WTC11 (cell line): ENCODE measurements at regions not wholly inside any gene's neighbourhood (a gene's known extent, or its start where the extent isn't known, plus 50 kb on each side); places are given as distances from the start of the nearest gene placed in this dataset.

Experiments
- ATAC-seq: fragments of 200-7000 bp; cut with Tn5 transposase; 2 replicates; pipeline ENCODE4 v1.10.0; 2021; ENCODE audit warnings: mild to moderate bottlenecking, moderate library complexity
- CTCF ChIA-PET: fragments of 300-600 bp; sonication (Branson Sonifier 250); formaldehyde crosslinking; loops from one replicate; lab custom pipeline; 2021; ENCODE audit warnings: antibody characterized with exemption; lab: Charles Lee
- POLR2A ChIA-PET: fragments of 350-600 bp; sonication (Branson Sonifier 250); formaldehyde crosslinking; loops from one replicate; lab custom pipeline; 2021; ENCODE audit warnings: antibody characterized with exemption; lab: Charles Lee
- DNase-seq: peaks from one replicate; pipeline ENCODE4 v3.0.0; 2021; ENCODE audit warnings: low spot score
- H3K27ac Mint-ChIP-seq: 2 replicates; pipeline ENCODE4 v1.8.0; 2021; ENCODE audit warnings: mixed read lengths
- H3K27me3 Mint-ChIP-seq: 2 replicates; pipeline ENCODE4 v1.8.0; 2021; ENCODE audit warnings: low read depth, mild to moderate bottlenecking, moderate library complexity, mixed read lengths
- H3K36me3 Mint-ChIP-seq: 2 replicates; pipeline ENCODE4 v1.8.0; 2021; ENCODE audit warnings: mixed read lengths
- H3K4me1 Mint-ChIP-seq: 2 replicates; pipeline ENCODE4 v1.8.0; 2022; ENCODE audit warnings: mixed read lengths
- H3K4me3 Mint-ChIP-seq: 2 replicates; pipeline ENCODE4 v1.8.0; 2021; ENCODE audit warnings: mild to moderate bottlenecking, moderate library complexity, mixed read lengths
- H3K9me3 Mint-ChIP-seq: 2 replicates; pipeline ENCODE4 v1.8.0; 2021; ENCODE audit warnings: mixed read lengths
- AR ChIP-seq: fragments of 250-450 bp; sonication (Bioruptor Pico); IDR thresholded peaks from 2 replicates; pipeline ENCODE4 v1.9.0; 2021; ENCODE audit warnings: mild to moderate bottlenecking
- ATF1 ChIP-seq: sonication (generic); formaldehyde crosslinking; IDR thresholded peaks from 2 replicates; pipeline ENCODE4 v1.8.1; 2023; ENCODE audit warnings: mild to moderate bottlenecking, moderate library complexity, missing genetic modification reagents
- ATF2 ChIP-seq: sonication (generic); formaldehyde crosslinking; IDR thresholded peaks from 2 replicates; pipeline ENCODE4 v1.8.1; 2022; ENCODE audit warnings: low read depth, missing genetic modification reagents, borderline replicate concordance
- CBFB ChIP-seq: sonication (generic); formaldehyde crosslinking; IDR thresholded peaks from 2 replicates; pipeline ENCODE4 v1.8.1; 2022; ENCODE audit warnings: mild to moderate bottlenecking, low read depth, missing genetic modification reagents
- E2F5 ChIP-seq: sonication (generic); formaldehyde crosslinking; IDR thresholded peaks from 2 replicates; pipeline ENCODE4 v1.8.1; 2022; ENCODE audit warnings: mild to moderate bottlenecking, moderate library complexity, missing genetic modification reagents
- GABPB1 ChIP-seq: sonication (generic); formaldehyde crosslinking; IDR thresholded peaks from 2 replicates; pipeline ENCODE4 v1.8.1; 2023; ENCODE audit warnings: mild to moderate bottlenecking, missing genetic modification reagents
- NFYB ChIP-seq: sonication (generic); formaldehyde crosslinking; conservative IDR thresholded peaks from 2 replicates; pipeline ENCODE4 v1.8.0; 2022; ENCODE audit warnings: low read depth, missing genetic modification reagents
- NR1H2 ChIP-seq: sonication (generic); formaldehyde crosslinking; IDR thresholded peaks from 2 replicates; pipeline ENCODE4 v1.9.0; 2021; ENCODE audit warnings: mild to moderate bottlenecking, moderate library complexity, missing genetic modification reagents
- NR3C1 ChIP-seq: sonication (generic); formaldehyde crosslinking; conservative IDR thresholded peaks from 2 replicates; pipeline ENCODE4 v1.8.1; 2023; ENCODE audit warnings: low read depth, mild to moderate bottlenecking, missing genetic modification reagents
- OVOL2 ChIP-seq: fragments of 250-450 bp; sonication (Bioruptor Pico); IDR thresholded peaks from 2 replicates; pipeline ENCODE4 v1.9.0; 2021; ENCODE audit warnings: mild to moderate bottlenecking, borderline replicate concordance
- RELA ChIP-seq: sonication (generic); formaldehyde crosslinking; IDR thresholded peaks from 2 replicates; pipeline ENCODE4 v1.8.1; 2022; ENCODE audit warnings: missing genetic modification reagents, mild to moderate bottlenecking, borderline replicate concordance
- RORB ChIP-seq: fragments of 250-450 bp; sonication (Bioruptor Pico); IDR thresholded peaks from 2 replicates; pipeline ENCODE4 v1.9.0; 2021; ENCODE audit warnings: mild to moderate bottlenecking
- SMAD3 ChIP-seq: sonication (generic); formaldehyde crosslinking; IDR thresholded peaks from 2 replicates; pipeline ENCODE4 v1.8.0; 2022; ENCODE audit warnings: missing genetic modification reagents, mild to moderate bottlenecking, borderline replicate concordance
- SMAD4 ChIP-seq: sonication (generic); formaldehyde crosslinking; IDR thresholded peaks from 2 replicates; pipeline ENCODE4 v1.8.0; 2022; ENCODE audit warnings: mild to moderate bottlenecking, missing genetic modification reagents
- TEAD4 ChIP-seq: sonication (generic); formaldehyde crosslinking; IDR thresholded peaks from 2 replicates; pipeline ENCODE4 v1.8.0; 2022; ENCODE audit warnings: mild to moderate bottlenecking, missing genetic modification reagents
- USF1 ChIP-seq: sonication (generic); formaldehyde crosslinking; IDR thresholded peaks from 2 replicates; pipeline ENCODE4 v1.8.0; 2022; ENCODE audit warnings: mild to moderate bottlenecking, missing genetic modification reagents
- USF2 ChIP-seq: sonication (generic); formaldehyde crosslinking; IDR thresholded peaks from 2 replicates; pipeline ENCODE4 v1.8.1; 2023; ENCODE audit warnings: mild to moderate bottlenecking, missing genetic modification reagents, moderate library complexity
- ZNF138 ChIP-seq: sonication (generic); formaldehyde crosslinking; conservative IDR thresholded peaks from 2 replicates; pipeline ENCODE4 v1.8.1; 2022; ENCODE audit warnings: mild to moderate bottlenecking, moderate library complexity, missing genetic modification reagents
- ZNF317 ChIP-seq: sonication (generic); formaldehyde crosslinking; IDR thresholded peaks from 2 replicates; pipeline ENCODE4 v1.8.1; 2023; ENCODE audit warnings: low read depth, mild to moderate bottlenecking, moderate library complexity, missing genetic modification reagents, borderline replicate concordance
- ZNF416 ChIP-seq: fragments of 250-450 bp; sonication (Bioruptor Pico); IDR thresholded peaks from 2 replicates; pipeline ENCODE4 v1.9.0; 2021; ENCODE audit warnings: mild to moderate bottlenecking, inconsistent platforms
- ZNF423 ChIP-seq: fragments of 250-450 bp; sonication (Bioruptor Pico); IDR thresholded peaks from 2 replicates; pipeline ENCODE4 v2.1.2; 2022; ENCODE audit warnings: mild to moderate bottlenecking, moderate library complexity
- ZNF425 ChIP-seq: fragments of 250-450 bp; sonication (Bioruptor Pico); conservative IDR thresholded peaks from 2 replicates; pipeline ENCODE4 v1.9.0; 2021; ENCODE audit warnings: mild to moderate bottlenecking
- ZNF532 ChIP-seq: fragments of 250-450 bp; sonication (Bioruptor Pico); IDR thresholded peaks from 2 replicates; pipeline ENCODE4 v1.9.0; 2021; ENCODE audit warnings: mild to moderate bottlenecking, borderline replicate concordance

- Mint-ChIP-seq H3K36me3 (no peaks in the 10 kb centered on the region), H3K4me3 (no peak overlapping the region), H3K4me1 (peaks cover 9% of the 10 kb centered on the region), H3K9me3 (peaks cover 7% of the 10 kb centered on the region), H3K27me3 (no peaks in the 10 kb centered on the region)
- CTCF ChIA-PET: no interaction called here
- DNase-seq: no peak
- no peak for ATAC-seq
- TF ChIP-seq ZNF423 (CRISPR knock-in tag) (no peak), AR (CRISPR knock-in tag) (no peak), ATF2 (CRISPR knock-in tag) (no peak), RELA (CRISPR knock-in tag) (no peak), SMAD3 (CRISPR knock-in tag) (no peak), CBFB (no peak), OVOL2 (CRISPR knock-in tag) (no peak), NR1H2 (CRISPR knock-in tag) (no peak)
- TF ChIP-seq, all 79 proteins: peak for 0
- H3K27ac Mint-ChIP-seq: no peak overlapping the region
- POLR2A ChIA-PET: no interaction called here
These were observed 469.8 kb upstream of the ACVR2A start for GRCh38 chr2:147375073-147375472.

GRCh38 chr2:147374423-147374811 lies 470.4 kb upstream of the ACVR2A start:
- no peak overlapping the region for H3K4me3 Mint-ChIP-seq
- peaks cover 9% of the 10 kb centered on the region for H3K4me1 Mint-ChIP-seq
- no peak overlapping the region for H3K27ac Mint-ChIP-seq
- ATAC-seq: no peak
- ChIA-PET CTCF (interaction anchor here (0.7 kb wide), 1 partner anchor 42 kb away, joined by 3 read pairs; no protein-coding TSS in a partner anchor), POLR2A (no interaction called here)
- H3K27me3 Mint-ChIP-seq: no peaks in the 10 kb centered on the region
- peaks cover 9% of the 10 kb centered on the region for H3K9me3 Mint-ChIP-seq
- no peaks in the 10 kb centered on the region for H3K36me3 Mint-ChIP-seq
- no peak for DNase-seq
- TF ChIP-seq NFYB (CRISPR knock-in tag) (no peak), ZNF423 (CRISPR knock-in tag) (no peak), ZNF532 (CRISPR knock-in tag) (no peak), ZNF425 (no peak), E2F5 (CRISPR knock-in tag) (no peak), NR3C1 (CRISPR knock-in tag) (no peak), TEAD4 (CRISPR knock-in tag) (no peak), RELA (CRISPR knock-in tag) (no peak), ZNF317 (CRISPR knock-in tag) (no peak), ZNF416 (CRISPR knock-in tag) (no peak), SMAD4 (CRISPR knock-in tag) (no peak), GABPB1 (no peak), RORB (no peak), ATF1 (CRISPR knock-in tag) (no peak), USF2 (CRISPR knock-in tag) (no peak), ZNF138 (no peak), USF1 (CRISPR knock-in tag) (no peak)
